RWPE2 (cell line): ENCODE measurements at regions not wholly inside any gene's neighbourhood (a gene's known extent, or its start where the extent isn't known, plus 50 kb on each side); places are given as distances from the start of the nearest gene placed in this dataset.
A peak's percentile ranks its signal among the peaks of the same experiment; 100 is the strongest.

Experiments
- ATAC-seq: fragments of 200-7000 bp; cut with Tn5 transposase; 3 replicates; pipeline ENCODE4 v1.9.1; 2021; ENCODE audit warnings: low read depth
- DNase-seq: peaks from one replicate; pipeline ENCODE4 v3.0.0-alpha.2; 2020; ENCODE audit warnings: low spot score
- H3K27ac ChIP-seq: fragments of 450-650 bp; 2 replicates; pipeline ENCODE4 v1.5.1; 2017; ENCODE audit warnings: mild to moderate bottlenecking; ENCODE audit not compliant: poor library complexity, severe bottlenecking
- H3K27me3 ChIP-seq: fragments of 250-450 bp; sonication (Bioruptor Pico); 2 replicates; pipeline ENCODE4 v1.5.1; 2021; ENCODE audit warnings: mild to moderate bottlenecking, moderate library complexity; ENCODE audit not compliant: insufficient read depth, poor library complexity, severe bottlenecking
- H3K36me3 ChIP-seq: fragments of 250-450 bp; sonication (Bioruptor Pico); 2 replicates; pipeline ENCODE4 v1.5.1; 2020; ENCODE audit warnings: low read depth, mild to moderate bottlenecking, moderate library complexity
- H3K4me1 ChIP-seq: fragments of 250-450 bp; sonication (Bioruptor Pico); 2 replicates; pipeline ENCODE4 v1.5.1; 2021; ENCODE audit warnings: mild to moderate bottlenecking, moderate library complexity; ENCODE audit not compliant: insufficient read depth, poor library complexity, severe bottlenecking
- H3K4me3 ChIP-seq: fragments of 250-450 bp; sonication (Bioruptor Pico); 2 replicates; pipeline ENCODE4 v1.5.1; 2021; ENCODE audit warnings: mild to moderate bottlenecking, moderate library complexity; ENCODE audit not compliant: severe bottlenecking
- H3K9me3 ChIP-seq: fragments of 250-450 bp; sonication (Bioruptor Pico); 2 replicates; pipeline ENCODE4 v1.5.1; 2021; ENCODE audit warnings: mild to moderate bottlenecking, moderate library complexity; ENCODE audit not compliant: severe bottlenecking
- CTCF ChIP-seq: fragments of 450-650 bp; IDR thresholded peaks from one replicate; pipeline ENCODE4 v1.5.1; 2017; ENCODE audit warnings: mild to moderate bottlenecking, moderate library complexity; ENCODE audit not compliant: poor library complexity, severe bottlenecking

GRCh38 chr21:43294194-43294902 is 125.5 kb downstream of the CRYAA start:
- Histone ChIP-seq H3K27me3 (no peaks in the 10 kb centered on the region), H3K9me3 (no peaks in the 10 kb centered on the region), H3K36me3 (no peaks in the 10 kb centered on the region), H3K27ac (no peak overlapping the region), H3K4me3 (no peak overlapping the region), H3K4me1 (no peaks in the 10 kb centered on the region)
- DNase-seq (no peak), ATAC-seq (no peak)
- no peak for TF ChIP-seq CTCF

GRCh38 chr21:43292866-43293142 is 124.0 kb downstream of the CRYAA start:
- Histone ChIP-seq H3K36me3 (no peaks in the 10 kb centered on the region), H3K4me1 (no peaks in the 10 kb centered on the region), H3K9me3 (no peaks in the 10 kb centered on the region), H3K4me3 (no peak overlapping the region), H3K27me3 (no peaks in the 10 kb centered on the region), H3K27ac (no peak overlapping the region)
- DNase-seq (no peak), ATAC-seq (no peak)
- no peak for TF ChIP-seq CTCF

GRCh38 chr21:43292041-43292865 is 123.4 kb downstream of the CRYAA start:
- no peaks in the 10 kb centered on the region for H3K4me1 ChIP-seq
- no peaks in the 10 kb centered on the region for H3K9me3 ChIP-seq
- DNase-seq (peak; percentile 54), ATAC-seq (no peak)
- no peak overlapping the region for H3K27ac ChIP-seq
- no peak overlapping the region for H3K4me3 ChIP-seq
- no peaks in the 10 kb centered on the region for H3K27me3 ChIP-seq
- TF ChIP-seq CTCF, result no peak
- H3K36me3 ChIP-seq, result no peaks in the 10 kb centered on the region

- H3K4me1 ChIP-seq, result no peaks in the 10 kb centered on the region
- no peaks in the 10 kb centered on the region for H3K36me3 ChIP-seq
- no peaks in the 10 kb centered on the region for H3K27me3 ChIP-seq
- H3K4me3 ChIP-seq, result no peak overlapping the region
- ATAC-seq (no peak), DNase-seq (peak; percentile 27)
- no peaks in the 10 kb centered on the region for H3K9me3 ChIP-seq
- no peak for TF ChIP-seq CTCF
- no peak overlapping the region for H3K27ac ChIP-seq
Measured at GRCh38 chr21:43291347-43291950, 122.6 kb downstream of the CRYAA start.
